ENCODE measurements at regions not wholly inside any gene's neighbourhood (a gene's known extent, or its start where the extent isn't known, plus 50 kb on each side); places are given as distances from the start of the nearest gene placed in this dataset.

DNA sequence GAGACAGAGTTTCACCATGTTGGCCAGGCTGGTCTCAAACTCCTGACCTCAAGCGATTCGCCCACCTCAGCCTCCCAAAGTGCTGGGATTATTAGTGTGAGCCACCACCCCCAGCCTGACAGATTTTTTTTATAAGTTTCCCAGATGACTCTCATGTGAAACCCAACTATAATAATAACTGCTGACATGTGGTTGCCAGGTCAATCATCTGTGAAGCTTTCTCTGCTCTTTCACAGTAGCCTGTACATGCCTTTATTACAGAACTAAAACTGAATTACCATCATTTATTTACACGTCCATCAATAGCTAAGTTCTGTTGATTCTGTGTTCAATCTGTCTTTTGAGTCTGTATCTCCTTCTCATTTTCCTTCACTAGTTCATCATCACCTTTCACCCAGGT, 218.5 kb downstream of the RPS29 start:
- POLR2A ChIA-PET (ENCODE audit: low non-redundant PET): no interaction called here
- intact Hi-C loops (cut with micrococcal nuclease; ENCODE audit: unreplicated experiment): no loop called here
- BruUV-seq (replicated peaks): no TSS peak

DNA sequence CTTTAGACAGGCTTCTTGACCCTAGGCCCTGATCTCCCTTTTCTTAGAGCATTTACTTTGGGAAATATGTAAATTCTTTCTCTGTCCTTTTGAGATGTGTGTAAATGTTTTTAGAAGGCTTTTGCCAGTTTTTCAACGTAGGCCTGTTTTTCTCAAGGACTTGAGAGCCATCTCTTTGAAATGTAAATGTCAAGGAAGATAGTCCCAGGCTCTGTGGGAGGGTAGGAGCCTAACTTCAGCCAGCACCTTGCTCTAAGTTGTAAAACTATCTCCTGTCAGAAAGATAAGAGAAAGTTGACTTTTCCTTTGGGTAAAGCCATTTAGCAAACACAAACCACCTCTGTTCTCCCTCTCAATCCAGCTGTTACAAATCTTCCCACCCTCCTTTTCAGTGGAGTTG, 219.8 kb downstream of the RPS29 start:
- H3K4me1 ChIP-seq (ENCODE audit: insufficient read depth, low read length, poor library complexity, severe bottlenecking): no peaks in the 10 kb centered on the region
- no peak for DNase-seq (ENCODE audit: low spot score)
- TF ChIP-seq, protein P1, sequence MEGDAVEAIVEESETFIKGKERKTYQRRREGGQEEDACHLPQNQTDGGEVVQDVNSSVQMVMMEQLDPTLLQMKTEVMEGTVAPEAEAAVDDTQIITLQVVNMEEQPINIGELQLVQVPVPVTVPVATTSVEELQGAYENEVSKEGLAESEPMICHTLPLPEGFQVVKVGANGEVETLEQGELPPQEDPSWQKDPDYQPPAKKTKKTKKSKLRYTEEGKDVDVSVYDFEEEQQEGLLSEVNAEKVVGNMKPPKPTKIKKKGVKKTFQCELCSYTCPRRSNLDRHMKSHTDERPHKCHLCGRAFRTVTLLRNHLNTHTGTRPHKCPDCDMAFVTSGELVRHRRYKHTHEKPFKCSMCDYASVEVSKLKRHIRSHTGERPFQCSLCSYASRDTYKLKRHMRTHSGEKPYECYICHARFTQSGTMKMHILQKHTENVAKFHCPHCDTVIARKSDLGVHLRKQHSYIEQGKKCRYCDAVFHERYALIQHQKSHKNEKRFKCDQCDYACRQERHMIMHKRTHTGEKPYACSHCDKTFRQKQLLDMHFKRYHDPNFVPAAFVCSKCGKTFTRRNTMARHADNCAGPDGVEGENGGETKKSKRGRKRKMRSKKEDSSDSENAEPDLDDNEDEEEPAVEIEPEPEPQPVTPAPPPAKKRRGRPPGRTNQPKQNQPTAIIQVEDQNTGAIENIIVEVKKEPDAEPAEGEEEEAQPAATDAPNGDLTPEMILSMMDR (conservative IDR thresholded peaks at IDR 0.05; ENCODE audit: low read depth, low read length): no peak
- TF ChIP-seq EZH2 (IDR thresholded peaks at IDR 0.05; ENCODE audit: borderline replicate concordance, low read depth, low read length, poor library complexity, severe bottlenecking): no peak
- ChIA-PET CTCF (no interaction called here), POLR2A (ENCODE audit: low non-redundant PET) (no interaction called here)
- no TSS peak for BruUV-seq (replicated peaks)
- intact Hi-C loops (cut with micrococcal nuclease; ENCODE audit: unreplicated experiment): no loop called here
- H3K27me3 ChIP-seq (replicated peaks; ENCODE audit: insufficient read depth, low read depth, low read length, poor library complexity): peaks cover 4% of the 10 kb centered on the region
- no peak overlapping the region for H3K4me3 ChIP-seq (ENCODE audit: low read depth, low read length, poor library complexity, severe bottlenecking)
- no peaks in the 10 kb centered on the region for H3K9me3 ChIP-seq (ENCODE audit: low read depth, low read length, poor library complexity, severe bottlenecking)
- H3K36me3 ChIP-seq (ENCODE audit: insufficient read depth, low read length, poor library complexity, severe bottlenecking): no peaks in the 10 kb centered on the region
- H3K27ac ChIP-seq (ENCODE audit: low read depth, low read length, poor library complexity, severe bottlenecking): no peak overlapping the region

More for the DNA sequence above, 218.5 kb downstream of the RPS29 start:
- H3K36me3 ChIP-seq (ENCODE audit: insufficient read depth, low read length, poor library complexity, severe bottlenecking): no peaks in the 10 kb centered on the region
- H3K4me3 ChIP-seq (ENCODE audit: low read depth, low read length, poor library complexity, severe bottlenecking): no peak overlapping the region
- DNase-seq (ENCODE audit: low spot score): no peak
- CTCF ChIA-PET: no interaction called here
- H3K27ac ChIP-seq (ENCODE audit: low read depth, low read length, poor library complexity, severe bottlenecking): no peak overlapping the region
- peaks cover 14% of the 10 kb centered on the region for H3K27me3 ChIP-seq (replicated peaks; ENCODE audit: insufficient read depth, low read depth, low read length, poor library complexity)
- H3K9me3 ChIP-seq (ENCODE audit: low read depth, low read length, poor library complexity, severe bottlenecking): no peaks in the 10 kb centered on the region
- H3K4me1 ChIP-seq (ENCODE audit: insufficient read depth, low read length, poor library complexity, severe bottlenecking): no peaks in the 10 kb centered on the region
- TF ChIP-seq EZH2 (IDR thresholded peaks at IDR 0.05; ENCODE audit: borderline replicate concordance, low read depth, low read length, poor library complexity, severe bottlenecking): no peak
- TF ChIP-seq, protein P1 (conservative IDR thresholded peaks at IDR 0.05; ENCODE audit: low read depth, low read length): no peak

- CTCF ChIA-PET: no interaction called here
- intact Hi-C loops (cut with micrococcal nuclease; ENCODE audit: unreplicated experiment): no loop called here
- Histone ChIP-seq H3K27ac (ENCODE audit: low read depth, low read length, poor library complexity, severe bottlenecking) (no peak overlapping the region), H3K4me3 (ENCODE audit: low read depth, low read length, poor library complexity, severe bottlenecking) (no peak overlapping the region), H3K4me1 (ENCODE audit: insufficient read depth, low read length, poor library complexity, severe bottlenecking) (no peaks in the 10 kb centered on the region), H3K36me3 (ENCODE audit: insufficient read depth, low read length, poor library complexity, severe bottlenecking) (no peaks in the 10 kb centered on the region), H3K27me3 (replicated peaks; ENCODE audit: insufficient read depth, low read depth, low read length, poor library complexity) (no peaks in the 10 kb centered on the region), H3K9me3 (ENCODE audit: low read depth, low read length, poor library complexity, severe bottlenecking) (no peaks in the 10 kb centered on the region)
- no peak for DNase-seq (ENCODE audit: low spot score)
- BruUV-seq (replicated peaks): no TSS peak
- POLR2A ChIA-PET (ENCODE audit: low non-redundant PET): no interaction called here
- TF ChIP-seq, protein P1 (conservative IDR thresholded peaks at IDR 0.05; ENCODE audit: low read depth, low read length): no peak
- no peak for TF ChIP-seq EZH2 (IDR thresholded peaks at IDR 0.05; ENCODE audit: borderline replicate concordance, low read depth, low read length, poor library complexity, severe bottlenecking)
Measured at GRCh38 chr14:49364752-49365117, 221.4 kb downstream of the RPS29 start.
